GM18517 (cell line): ENCODE measurements at regions not wholly inside any gene's neighbourhood (a gene's known extent, or its start where the extent isn't known, plus 50 kb on each side); places are given as distances from the start of the nearest gene placed in this dataset.
A peak's percentile ranks its signal among the peaks of the same experiment; 100 is the strongest.
"Not testable (repeated sequence)": the region's sequence is repeated elsewhere in the genome, so short reads cannot be mapped to it uniquely, and the experiment has no call there.

Experiments used
- ATAC-seq: cut with Tn5 transposase; IDR thresholded peaks from one replicate; pipeline ENCODE4 v1.9.1; 2021; ENCODE audit warnings: mild to moderate bottlenecking, moderate library complexity; ENCODE audit not compliant: unreplicated experiment

- no peak for ATAC-seq
Measured at GRCh38 chr6:137795501-137795900, 71.6 kb upstream of the TNFAIP3 start.

GRCh38 chr6:137798261-137798660, 68.8 kb upstream of the TNFAIP3 start:
- no peak for ATAC-seq

- ATAC-seq, result no peak
Measured at GRCh38 chr6:137798846-137799245, 68.2 kb upstream of the TNFAIP3 start.

GRCh38 chr6:137799950-137800568, 67.0 kb upstream of the TNFAIP3 start:
- ATAC-seq, result peak; percentile 72

- ATAC-seq, result no peak
Measured at GRCh38 chr6:137800762-137801161, 66.3 kb upstream of the TNFAIP3 start.

GRCh38 chr6:137801352-137802114, 65.5 kb upstream of the TNFAIP3 start:
- ATAC-seq, result no peak

- no peak for ATAC-seq
Measured at GRCh38 chr6:137802408-137803182, 64.5 kb upstream of the TNFAIP3 start.

- ATAC-seq, result no peak
Measured at GRCh38 chr6:137804637-137805036, 62.4 kb upstream of the TNFAIP3 start.

- ATAC-seq, result no peak
Measured at GRCh38 chr6:137805622-137806021, 61.4 kb upstream of the TNFAIP3 start.

GRCh38 chr6:137806914-137807682, 60.0 kb upstream of the TNFAIP3 start:
- ATAC-seq, result no peak

GRCh38 chr6:137808191-137808590, 58.9 kb upstream of the TNFAIP3 start:
- no peak for ATAC-seq

- no peak for ATAC-seq
Measured at GRCh38 chr6:137808836-137809315, 58.2 kb upstream of the TNFAIP3 start.

- not testable (repeated sequence) for ATAC-seq
Measured at GRCh38 chr6:137809895-137810553, 57.0 kb upstream of the TNFAIP3 start.

- ATAC-seq, result no peak
Measured at GRCh38 chr6:137810554-137811120, 56.4 kb upstream of the TNFAIP3 start.

- ATAC-seq, result peak; percentile 92
Measured at GRCh38 chr6:137811121-137811915, 55.7 kb upstream of the TNFAIP3 start.

- no peak for ATAC-seq
Measured at GRCh38 chr6:137811916-137812553, 55.0 kb upstream of the TNFAIP3 start.

- ATAC-seq, result no peak
Measured at GRCh38 chr6:137813308-137813970, 53.6 kb upstream of the TNFAIP3 start.

- ATAC-seq, result not testable (repeated sequence)
Measured at GRCh38 chr6:137814030-137814429, 53.0 kb upstream of the TNFAIP3 start.
